Gastroesophageal sphincter (tissue), 3 donors: ENCODE measurements at regions not wholly inside any gene's neighbourhood (a gene's known extent, or its start where the extent isn't known, plus 50 kb on each side); places are given as distances from the start of the nearest gene placed in this dataset.

Source experiments
- CTCF ChIP-seq, 4 experiments: fragments of 200-600 bp in 2 of 4; fragments of 450-650 bp in 2 of 4; sonication (generic) in 1 of 4; IDR thresholded peaks; one replicate each; pipeline ENCODE4 v1.5.1; 2017 to 2019; ENCODE audit warnings: antibody characterized with exemption in 4 of 4, mild to moderate bottlenecking in 2 of 4, moderate library complexity in 2 of 4
- POLR2A ChIP-seq, 2 donors: fragments of 450-650 bp; IDR thresholded peaks; one replicate each; pipeline ENCODE4 v1.6.1; 2017; ENCODE audit warnings: antibody characterized with exemption in 2 of 2, mild to moderate bottlenecking in 2 of 2, moderate library complexity in 1 of 2

- TF ChIP-seq CTCF (IDR thresholded peaks at IDR 0.05) (no peak), POLR2A (IDR thresholded peaks at IDR 0.05) (no peak)
These were observed 205.6 kb downstream of the PSAT1 start for GRCh38 chr9:78502566-78502965.
